WTC11 (cell line): ENCODE measurements at regions not wholly inside any gene's neighbourhood (a gene's known extent, or its start where the extent isn't known, plus 50 kb on each side); places are given as distances from the start of the nearest gene placed in this dataset.

Experiments
- ATAC-seq: fragments of 200-7000 bp; cut with Tn5 transposase; 2 replicates; pipeline ENCODE4 v1.10.0; 2021; ENCODE audit warnings: mild to moderate bottlenecking, moderate library complexity
- CTCF ChIA-PET: fragments of 300-600 bp; sonication (Branson Sonifier 250); formaldehyde crosslinking; loops from one replicate; lab custom pipeline; 2021; ENCODE audit warnings: antibody characterized with exemption; lab: Charles Lee
- POLR2A ChIA-PET: fragments of 350-600 bp; sonication (Branson Sonifier 250); formaldehyde crosslinking; loops from one replicate; lab custom pipeline; 2021; ENCODE audit warnings: antibody characterized with exemption; lab: Charles Lee
- DNase-seq: peaks from one replicate; pipeline ENCODE4 v3.0.0; 2021; ENCODE audit warnings: low spot score
- H3K27ac Mint-ChIP-seq: 2 replicates; pipeline ENCODE4 v1.8.0; 2021; ENCODE audit warnings: mixed read lengths
- H3K27me3 Mint-ChIP-seq: 2 replicates; pipeline ENCODE4 v1.8.0; 2021; ENCODE audit warnings: low read depth, mild to moderate bottlenecking, moderate library complexity, mixed read lengths
- H3K36me3 Mint-ChIP-seq: 2 replicates; pipeline ENCODE4 v1.8.0; 2021; ENCODE audit warnings: mixed read lengths
- H3K4me1 Mint-ChIP-seq: 2 replicates; pipeline ENCODE4 v1.8.0; 2022; ENCODE audit warnings: mixed read lengths
- H3K4me3 Mint-ChIP-seq: 2 replicates; pipeline ENCODE4 v1.8.0; 2021; ENCODE audit warnings: mild to moderate bottlenecking, moderate library complexity, mixed read lengths
- H3K9me3 Mint-ChIP-seq: 2 replicates; pipeline ENCODE4 v1.8.0; 2021; ENCODE audit warnings: mixed read lengths
- FOXK1 ChIP-seq: sonication (generic); formaldehyde crosslinking; IDR thresholded peaks from 2 replicates; pipeline ENCODE4 v1.8.0; 2022; ENCODE audit warnings: mild to moderate bottlenecking, moderate library complexity, missing genetic modification reagents
- FOXP1 ChIP-seq: sonication (generic); formaldehyde crosslinking; IDR thresholded peaks from 2 replicates; pipeline ENCODE4 v1.8.0; 2022; ENCODE audit warnings: missing genetic modification reagents, mild to moderate bottlenecking, moderate library complexity, borderline replicate concordance
- JUN ChIP-seq: sonication (generic); formaldehyde crosslinking; IDR thresholded peaks from 2 replicates; pipeline ENCODE4 v1.8.0; 2023; ENCODE audit warnings: mild to moderate bottlenecking, missing genetic modification reagents
- MYBL2 ChIP-seq: sonication (generic); formaldehyde crosslinking; IDR thresholded peaks from 2 replicates; pipeline ENCODE4 v1.8.1; 2023; ENCODE audit warnings: mild to moderate bottlenecking, moderate library complexity, missing genetic modification reagents
- NFE2L1 ChIP-seq: sonication (generic); formaldehyde crosslinking; IDR thresholded peaks from 2 replicates; pipeline ENCODE4 v1.8.1; 2023; ENCODE audit warnings: missing genetic modification reagents
- NFYB ChIP-seq: sonication (generic); formaldehyde crosslinking; conservative IDR thresholded peaks from 2 replicates; pipeline ENCODE4 v1.8.0; 2022; ENCODE audit warnings: low read depth, missing genetic modification reagents
- NR1H2 ChIP-seq: sonication (generic); formaldehyde crosslinking; IDR thresholded peaks from 2 replicates; pipeline ENCODE4 v1.9.0; 2021; ENCODE audit warnings: mild to moderate bottlenecking, moderate library complexity, missing genetic modification reagents
- ZNF512 ChIP-seq: sonication (generic); formaldehyde crosslinking; IDR thresholded peaks from 2 replicates; pipeline ENCODE4 v1.8.1; 2022; ENCODE audit warnings: missing genetic modification reagents, borderline replicate concordance
- TF ChIP-seq, protein P1 (sequence below): sonication (generic); formaldehyde crosslinking; IDR thresholded peaks from 2 replicates; pipeline ENCODE4 v1.8.1; 2023; ENCODE audit warnings: mild to moderate bottlenecking, missing genetic modification reagents, moderate library complexity
- TF ChIP-seq, protein P2 (sequence below): sonication (generic); formaldehyde crosslinking; IDR thresholded peaks from 2 replicates; pipeline ENCODE4 v1.8.1; 2023; ENCODE audit warnings: mild to moderate bottlenecking, missing genetic modification reagents
- TF ChIP-seq, protein P3 (sequence below): sonication (generic); formaldehyde crosslinking; conservative IDR thresholded peaks from 2 replicates; pipeline ENCODE4 v1.8.1; 2022; ENCODE audit warnings: mild to moderate bottlenecking, missing genetic modification reagents
- TF ChIP-seq, protein P4 (sequence below): fragments of 250-450 bp; sonication (Bioruptor Pico); IDR thresholded peaks from 2 replicates; pipeline ENCODE4 v2.1.2; 2022; ENCODE audit warnings: mild to moderate bottlenecking, moderate library complexity
- TF ChIP-seq, protein P5 (sequence below): fragments of 200-600 bp; IDR thresholded peaks from 2 replicates; pipeline ENCODE4 v1.8.0; 2022; ENCODE audit warnings: antibody characterized with exemption
- TF ChIP-seq, protein P6 (sequence below): sonication (generic); formaldehyde crosslinking; IDR thresholded peaks from 2 replicates; pipeline ENCODE4 v1.8.1; 2022; ENCODE audit warnings: low read depth, mild to moderate bottlenecking, moderate library complexity, missing genetic modification reagents, borderline replicate concordance
- TF ChIP-seq, protein P7 (sequence below): fragments of 250-450 bp; sonication (Bioruptor Pico); IDR thresholded peaks from 2 replicates; pipeline ENCODE4 v1.9.0; 2021; ENCODE audit warnings: mild to moderate bottlenecking, borderline replicate concordance

DNA sequence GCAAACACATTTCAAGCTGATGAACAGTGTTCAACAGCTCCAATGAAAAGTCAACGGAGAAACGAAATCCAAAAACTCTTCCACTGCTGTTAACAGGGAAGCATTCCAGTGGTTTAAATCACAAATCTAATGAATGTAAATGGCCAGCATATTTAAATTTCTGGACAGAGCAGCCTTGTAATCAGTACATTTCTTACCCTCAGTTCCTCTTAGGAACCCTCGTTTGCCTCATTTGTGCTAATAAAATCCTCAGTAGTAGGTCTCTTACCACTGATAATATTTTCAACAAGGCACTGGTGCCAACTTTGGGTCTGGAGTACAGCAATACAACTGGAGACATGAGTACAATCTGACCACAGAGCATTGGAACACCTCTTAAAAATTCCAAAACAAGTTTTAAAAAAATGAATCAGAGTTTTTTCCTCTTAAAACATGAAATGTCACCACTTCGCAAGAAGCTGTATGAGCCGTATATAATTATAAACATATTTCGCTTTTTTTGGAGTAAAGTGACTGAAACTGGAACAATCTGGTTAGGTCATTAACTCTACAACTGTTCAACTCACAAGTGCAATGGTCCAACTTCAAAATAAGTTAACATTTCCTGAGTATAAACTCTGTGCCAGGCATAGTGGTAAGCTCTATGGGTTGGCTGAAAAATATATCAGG lies 211.2 kb downstream of the CPEB2 start (continued):
- TF ChIP-seq, protein P1, sequence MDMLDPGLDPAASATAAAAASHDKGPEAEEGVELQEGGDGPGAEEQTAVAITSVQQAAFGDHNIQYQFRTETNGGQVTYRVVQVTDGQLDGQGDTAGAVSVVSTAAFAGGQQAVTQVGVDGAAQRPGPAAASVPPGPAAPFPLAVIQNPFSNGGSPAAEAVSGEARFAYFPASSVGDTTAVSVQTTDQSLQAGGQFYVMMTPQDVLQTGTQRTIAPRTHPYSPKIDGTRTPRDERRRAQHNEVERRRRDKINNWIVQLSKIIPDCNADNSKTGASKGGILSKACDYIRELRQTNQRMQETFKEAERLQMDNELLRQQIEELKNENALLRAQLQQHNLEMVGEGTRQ (CRISPR knock-in tag) = no peak

GRCh38 chr4:15215109-15215508 lies 212.7 kb upstream of the C1QTNF7 start:
- CTCF ChIA-PET = no interaction called here
- POLR2A ChIA-PET = no interaction called here
- H3K9me3 Mint-ChIP-seq = no peaks in the 10 kb centered on the region

More at GRCh38 chr4:15215109-15215508, 212.7 kb upstream of the C1QTNF7 start:
- Mint-ChIP-seq H3K27me3 (no peaks in the 10 kb centered on the region), H3K36me3 (no peaks in the 10 kb centered on the region), H3K27ac (no peak overlapping the region), H3K4me3 (no peak overlapping the region), H3K4me1 (peaks cover 21% of the 10 kb centered on the region)
- ATAC-seq (no peak), DNase-seq (no peak)
- no peak for TF ChIP-seq ZNF512
- TF ChIP-seq, protein P2, sequence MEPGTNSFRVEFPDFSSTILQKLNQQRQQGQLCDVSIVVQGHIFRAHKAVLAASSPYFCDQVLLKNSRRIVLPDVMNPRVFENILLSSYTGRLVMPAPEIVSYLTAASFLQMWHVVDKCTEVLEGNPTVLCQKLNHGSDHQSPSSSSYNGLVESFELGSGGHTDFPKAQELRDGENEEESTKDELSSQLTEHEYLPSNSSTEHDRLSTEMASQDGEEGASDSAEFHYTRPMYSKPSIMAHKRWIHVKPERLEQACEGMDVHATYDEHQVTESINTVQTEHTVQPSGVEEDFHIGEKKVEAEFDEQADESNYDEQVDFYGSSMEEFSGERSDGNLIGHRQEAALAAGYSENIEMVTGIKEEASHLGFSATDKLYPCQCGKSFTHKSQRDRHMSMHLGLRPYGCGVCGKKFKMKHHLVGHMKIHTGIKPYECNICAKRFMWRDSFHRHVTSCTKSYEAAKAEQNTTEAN (CRISPR knock-in tag) = no peak
- TF ChIP-seq JUN (CRISPR knock-in tag) = no peak
- TF ChIP-seq, protein P3, sequence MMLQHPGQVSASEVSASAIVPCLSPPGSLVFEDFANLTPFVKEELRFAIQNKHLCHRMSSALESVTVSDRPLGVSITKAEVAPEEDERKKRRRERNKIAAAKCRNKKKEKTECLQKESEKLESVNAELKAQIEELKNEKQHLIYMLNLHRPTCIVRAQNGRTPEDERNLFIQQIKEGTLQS = no peak
- no peak for TF ChIP-seq NFE2L1 (CRISPR knock-in tag)
- no peak for TF ChIP-seq NR1H2 (CRISPR knock-in tag)
- TF ChIP-seq, protein P4, sequence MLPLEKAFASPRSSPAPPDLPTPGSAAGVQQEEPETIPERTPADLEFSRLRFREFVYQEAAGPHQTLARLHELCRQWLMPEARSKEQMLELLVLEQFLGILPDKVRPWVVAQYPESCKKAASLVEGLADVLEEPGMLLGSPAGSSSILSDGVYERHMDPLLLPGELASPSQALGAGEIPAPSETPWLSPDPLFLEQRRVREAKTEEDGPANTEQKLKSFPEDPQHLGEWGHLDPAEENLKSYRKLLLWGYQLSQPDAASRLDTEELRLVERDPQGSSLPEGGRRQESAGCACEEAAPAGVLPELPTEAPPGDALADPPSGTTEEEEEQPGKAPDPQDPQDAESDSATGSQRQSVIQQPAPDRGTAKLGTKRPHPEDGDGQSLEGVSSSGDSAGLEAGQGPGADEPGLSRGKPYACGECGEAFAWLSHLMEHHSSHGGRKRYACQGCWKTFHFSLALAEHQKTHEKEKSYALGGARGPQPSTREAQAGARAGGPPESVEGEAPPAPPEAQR (CRISPR knock-in tag) = no peak
- no peak for TF ChIP-seq MYBL2 (CRISPR knock-in tag)
- no peak for TF ChIP-seq FOXP1 (CRISPR knock-in tag)
- TF ChIP-seq, protein P5, sequence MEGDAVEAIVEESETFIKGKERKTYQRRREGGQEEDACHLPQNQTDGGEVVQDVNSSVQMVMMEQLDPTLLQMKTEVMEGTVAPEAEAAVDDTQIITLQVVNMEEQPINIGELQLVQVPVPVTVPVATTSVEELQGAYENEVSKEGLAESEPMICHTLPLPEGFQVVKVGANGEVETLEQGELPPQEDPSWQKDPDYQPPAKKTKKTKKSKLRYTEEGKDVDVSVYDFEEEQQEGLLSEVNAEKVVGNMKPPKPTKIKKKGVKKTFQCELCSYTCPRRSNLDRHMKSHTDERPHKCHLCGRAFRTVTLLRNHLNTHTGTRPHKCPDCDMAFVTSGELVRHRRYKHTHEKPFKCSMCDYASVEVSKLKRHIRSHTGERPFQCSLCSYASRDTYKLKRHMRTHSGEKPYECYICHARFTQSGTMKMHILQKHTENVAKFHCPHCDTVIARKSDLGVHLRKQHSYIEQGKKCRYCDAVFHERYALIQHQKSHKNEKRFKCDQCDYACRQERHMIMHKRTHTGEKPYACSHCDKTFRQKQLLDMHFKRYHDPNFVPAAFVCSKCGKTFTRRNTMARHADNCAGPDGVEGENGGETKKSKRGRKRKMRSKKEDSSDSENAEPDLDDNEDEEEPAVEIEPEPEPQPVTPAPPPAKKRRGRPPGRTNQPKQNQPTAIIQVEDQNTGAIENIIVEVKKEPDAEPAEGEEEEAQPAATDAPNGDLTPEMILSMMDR = no peak
- TF ChIP-seq, protein P6, sequence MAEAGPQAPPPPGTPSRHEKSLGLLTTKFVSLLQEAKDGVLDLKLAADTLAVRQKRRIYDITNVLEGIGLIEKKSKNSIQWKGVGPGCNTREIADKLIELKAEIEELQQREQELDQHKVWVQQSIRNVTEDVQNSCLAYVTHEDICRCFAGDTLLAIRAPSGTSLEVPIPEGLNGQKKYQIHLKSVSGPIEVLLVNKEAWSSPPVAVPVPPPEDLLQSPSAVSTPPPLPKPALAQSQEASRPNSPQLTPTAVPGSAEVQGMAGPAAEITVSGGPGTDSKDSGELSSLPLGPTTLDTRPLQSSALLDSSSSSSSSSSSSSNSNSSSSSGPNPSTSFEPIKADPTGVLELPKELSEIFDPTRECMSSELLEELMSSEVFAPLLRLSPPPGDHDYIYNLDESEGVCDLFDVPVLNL (CRISPR knock-in tag) = no peak
- no peak for TF ChIP-seq NFYB
- TF ChIP-seq FOXK1 (CRISPR knock-in tag) = no peak
- TF ChIP-seq, protein P7, sequence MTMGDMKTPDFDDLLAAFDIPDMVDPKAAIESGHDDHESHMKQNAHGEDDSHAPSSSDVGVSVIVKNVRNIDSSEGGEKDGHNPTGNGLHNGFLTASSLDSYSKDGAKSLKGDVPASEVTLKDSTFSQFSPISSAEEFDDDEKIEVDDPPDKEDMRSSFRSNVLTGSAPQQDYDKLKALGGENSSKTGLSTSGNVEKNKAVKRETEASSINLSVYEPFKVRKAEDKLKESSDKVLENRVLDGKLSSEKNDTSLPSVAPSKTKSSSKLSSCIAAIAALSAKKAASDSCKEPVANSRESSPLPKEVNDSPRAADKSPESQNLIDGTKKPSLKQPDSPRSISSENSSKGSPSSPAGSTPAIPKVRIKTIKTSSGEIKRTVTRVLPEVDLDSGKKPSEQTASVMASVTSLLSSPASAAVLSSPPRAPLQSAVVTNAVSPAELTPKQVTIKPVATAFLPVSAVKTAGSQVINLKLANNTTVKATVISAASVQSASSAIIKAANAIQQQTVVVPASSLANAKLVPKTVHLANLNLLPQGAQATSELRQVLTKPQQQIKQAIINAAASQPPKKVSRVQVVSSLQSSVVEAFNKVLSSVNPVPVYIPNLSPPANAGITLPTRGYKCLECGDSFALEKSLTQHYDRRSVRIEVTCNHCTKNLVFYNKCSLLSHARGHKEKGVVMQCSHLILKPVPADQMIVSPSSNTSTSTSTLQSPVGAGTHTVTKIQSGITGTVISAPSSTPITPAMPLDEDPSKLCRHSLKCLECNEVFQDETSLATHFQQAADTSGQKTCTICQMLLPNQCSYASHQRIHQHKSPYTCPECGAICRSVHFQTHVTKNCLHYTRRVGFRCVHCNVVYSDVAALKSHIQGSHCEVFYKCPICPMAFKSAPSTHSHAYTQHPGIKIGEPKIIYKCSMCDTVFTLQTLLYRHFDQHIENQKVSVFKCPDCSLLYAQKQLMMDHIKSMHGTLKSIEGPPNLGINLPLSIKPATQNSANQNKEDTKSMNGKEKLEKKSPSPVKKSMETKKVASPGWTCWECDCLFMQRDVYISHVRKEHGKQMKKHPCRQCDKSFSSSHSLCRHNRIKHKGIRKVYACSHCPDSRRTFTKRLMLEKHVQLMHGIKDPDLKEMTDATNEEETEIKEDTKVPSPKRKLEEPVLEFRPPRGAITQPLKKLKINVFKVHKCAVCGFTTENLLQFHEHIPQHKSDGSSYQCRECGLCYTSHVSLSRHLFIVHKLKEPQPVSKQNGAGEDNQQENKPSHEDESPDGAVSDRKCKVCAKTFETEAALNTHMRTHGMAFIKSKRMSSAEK (CRISPR knock-in tag) = no peak
